Cardiac muscle cell (in vitro differentiated cells and primary cell): ENCODE measurements at regions not wholly inside any gene's neighbourhood (a gene's known extent, or its start where the extent isn't known, plus 50 kb on each side); places are given as distances from the start of the nearest gene placed in this dataset.
"Not testable (repeated sequence)": the region's sequence is repeated elsewhere in the genome, so short reads cannot be mapped to it uniquely, and the experiment has no call there.

Experiments used
- DNase-seq, 2 donors: peaks; one replicate each; pipeline versions ENCODE4 v3.0.0 to v3.0.0-alpha.2; 2010 to 2017; ENCODE audit warnings: low read depth in 1 of 2, low spot score in 1 of 2
- H3K27ac ChIP-seq: fragments of 200-600 bp; sonication (generic); 2 replicates; pipeline ENCODE4 v1.5.1; 2016
- H3K27me3 ChIP-seq: fragments of 200-600 bp; sonication (generic); 2 replicates; pipeline ENCODE4 v1.6.0; 2016; ENCODE audit warnings: control low read depth
- H3K36me3 ChIP-seq: fragments of 200-600 bp; sonication (generic); 2 replicates; pipeline ENCODE4 v1.5.1; 2016; ENCODE audit warnings: control low read depth
- H3K4me1 ChIP-seq: fragments of 200-600 bp; sonication (generic); 2 replicates; pipeline ENCODE4 v1.8.1; 2017; ENCODE audit warnings: low read depth, mild to moderate bottlenecking, mixed run types
- H3K4me3 ChIP-seq: fragments of 200-600 bp; sonication (generic); 2 replicates; pipeline ENCODE4 v1.5.1; 2016; ENCODE audit warnings: mild to moderate bottlenecking
- H3K9me3 ChIP-seq: fragments of 200-600 bp; sonication (generic); 2 replicates; pipeline ENCODE4 v1.5.1; 2017; ENCODE audit warnings: low read depth, mild to moderate bottlenecking, control low read depth
- TF ChIP-seq, protein P1 (sequence below): IDR thresholded peaks from 2 replicates; pipeline ENCODE4 v1.5.1; 2012; ENCODE audit warnings: low read depth, mild to moderate bottlenecking, low read length

DNA sequence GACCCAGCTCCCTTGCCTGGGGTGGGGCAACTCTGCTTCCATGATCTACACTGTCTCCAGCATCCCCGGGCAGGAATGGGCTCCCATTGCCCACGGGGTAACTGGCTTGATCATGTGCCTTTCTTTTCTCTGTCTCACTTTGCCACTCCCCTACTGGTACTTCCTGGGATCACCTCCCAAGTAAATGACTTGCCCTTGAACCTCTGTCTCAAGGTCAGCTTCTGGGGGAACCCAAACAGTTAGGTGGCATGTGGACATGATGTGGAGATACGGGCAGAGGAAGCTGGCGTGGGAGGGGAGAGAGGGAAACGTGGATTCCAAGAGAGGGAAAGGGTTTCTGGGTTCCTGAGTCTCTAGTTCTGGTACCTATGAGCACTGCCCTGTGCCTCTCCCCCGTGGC is 63.8 kb upstream of the RALY start:
- no peaks in the 10 kb centered on the region for H3K9me3 ChIP-seq
- no peak overlapping the region for H3K4me3 ChIP-seq
- TF ChIP-seq, protein P1, sequence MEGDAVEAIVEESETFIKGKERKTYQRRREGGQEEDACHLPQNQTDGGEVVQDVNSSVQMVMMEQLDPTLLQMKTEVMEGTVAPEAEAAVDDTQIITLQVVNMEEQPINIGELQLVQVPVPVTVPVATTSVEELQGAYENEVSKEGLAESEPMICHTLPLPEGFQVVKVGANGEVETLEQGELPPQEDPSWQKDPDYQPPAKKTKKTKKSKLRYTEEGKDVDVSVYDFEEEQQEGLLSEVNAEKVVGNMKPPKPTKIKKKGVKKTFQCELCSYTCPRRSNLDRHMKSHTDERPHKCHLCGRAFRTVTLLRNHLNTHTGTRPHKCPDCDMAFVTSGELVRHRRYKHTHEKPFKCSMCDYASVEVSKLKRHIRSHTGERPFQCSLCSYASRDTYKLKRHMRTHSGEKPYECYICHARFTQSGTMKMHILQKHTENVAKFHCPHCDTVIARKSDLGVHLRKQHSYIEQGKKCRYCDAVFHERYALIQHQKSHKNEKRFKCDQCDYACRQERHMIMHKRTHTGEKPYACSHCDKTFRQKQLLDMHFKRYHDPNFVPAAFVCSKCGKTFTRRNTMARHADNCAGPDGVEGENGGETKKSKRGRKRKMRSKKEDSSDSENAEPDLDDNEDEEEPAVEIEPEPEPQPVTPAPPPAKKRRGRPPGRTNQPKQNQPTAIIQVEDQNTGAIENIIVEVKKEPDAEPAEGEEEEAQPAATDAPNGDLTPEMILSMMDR: no peak
- H3K4me1 ChIP-seq: no peaks in the 10 kb centered on the region
- no peaks in the 10 kb centered on the region for H3K36me3 ChIP-seq
- DNase-seq: no peak
- no peaks in the 10 kb centered on the region for H3K27me3 ChIP-seq
- H3K27ac ChIP-seq: no peak overlapping the region

DNA sequence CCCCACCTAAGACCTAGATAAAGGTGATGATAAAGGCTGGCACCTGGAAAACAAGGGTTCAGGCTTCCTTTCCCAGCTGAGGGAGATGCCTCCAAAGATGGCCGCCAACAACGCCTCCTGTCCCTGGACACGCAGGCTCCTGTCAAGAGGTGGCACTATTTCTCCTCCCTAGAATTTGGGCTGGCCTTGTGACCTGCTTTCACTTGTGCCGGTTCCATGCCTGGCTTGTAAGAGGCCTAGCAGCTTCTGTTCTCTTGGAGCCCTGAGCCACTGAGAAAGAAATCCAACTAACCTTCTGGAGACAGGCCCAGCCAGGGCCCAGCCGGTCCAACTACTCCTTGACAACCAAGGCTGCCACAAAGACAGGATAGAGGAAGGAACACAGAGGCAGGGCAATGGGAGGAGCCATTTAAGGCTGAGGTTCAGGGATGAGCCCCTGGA is 60.2 kb upstream of the RALY start:
- peak; percentile 69 to 81 for DNase-seq

DNA sequence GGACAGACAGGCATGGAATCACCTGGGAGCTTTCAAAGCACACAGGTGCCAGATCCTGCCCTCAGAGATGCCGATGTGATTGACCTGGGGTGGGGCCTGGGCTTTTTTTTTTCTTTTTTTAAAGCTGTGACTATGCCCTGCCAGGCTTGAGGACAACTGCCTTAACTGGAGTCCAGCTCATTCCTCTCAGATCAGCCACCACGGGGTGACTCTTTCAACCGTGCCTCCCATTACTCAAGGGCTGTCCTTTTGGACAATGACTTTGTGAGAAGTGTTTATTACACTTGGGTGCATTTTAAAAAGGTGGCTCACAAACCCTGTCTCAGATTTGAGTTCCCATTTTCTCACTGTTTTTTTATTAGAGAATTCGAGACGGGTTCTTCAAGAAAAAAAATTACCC is 57.1 kb upstream of the RALY start:
- TF ChIP-seq, protein P1: no peak
- Histone ChIP-seq H3K4me1 (no peaks in the 10 kb centered on the region), H3K27me3 (no peaks in the 10 kb centered on the region), H3K36me3 (no peaks in the 10 kb centered on the region), H3K4me3 (no peak overlapping the region), H3K27ac (no peak overlapping the region), H3K9me3 (no peaks in the 10 kb centered on the region)
- DNase-seq: no peak

More for the DNA sequence above, 60.2 kb upstream of the RALY start:
- Histone ChIP-seq H3K4me1 (no peaks in the 10 kb centered on the region), H3K4me3 (no peak overlapping the region), H3K36me3 (no peaks in the 10 kb centered on the region), H3K27ac (no peak overlapping the region), H3K27me3 (no peaks in the 10 kb centered on the region), H3K9me3 (no peaks in the 10 kb centered on the region)
- TF ChIP-seq, protein P1: peak; percentile 56

DNA sequence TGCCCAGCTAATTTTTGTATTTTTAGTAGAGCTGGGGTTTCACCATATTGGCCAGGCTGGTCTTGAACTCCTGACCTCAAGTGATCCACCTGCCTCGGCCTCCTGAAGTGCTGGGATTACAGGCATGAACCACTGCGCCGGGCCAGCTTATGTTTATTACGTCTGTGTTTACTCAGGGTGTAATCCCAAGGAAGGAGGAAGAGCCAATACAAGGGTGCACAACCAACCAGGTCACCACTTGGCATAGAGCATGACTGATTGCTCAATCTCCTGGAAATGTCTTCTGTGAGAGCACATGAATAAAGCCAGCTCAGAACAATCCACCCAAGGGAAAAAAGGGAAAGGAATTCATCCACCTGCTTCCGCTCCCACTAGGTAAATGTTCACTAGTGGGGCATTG is 54.7 kb upstream of the RALY start:
- not testable (repeated sequence) for H3K36me3 ChIP-seq, H3K27me3 ChIP-seq, H3K4me1 ChIP-seq, H3K4me3 ChIP-seq, H3K27ac ChIP-seq, H3K9me3 ChIP-seq
- peak in 1 of 2 donors; percentile 59 for DNase-seq

DNA sequence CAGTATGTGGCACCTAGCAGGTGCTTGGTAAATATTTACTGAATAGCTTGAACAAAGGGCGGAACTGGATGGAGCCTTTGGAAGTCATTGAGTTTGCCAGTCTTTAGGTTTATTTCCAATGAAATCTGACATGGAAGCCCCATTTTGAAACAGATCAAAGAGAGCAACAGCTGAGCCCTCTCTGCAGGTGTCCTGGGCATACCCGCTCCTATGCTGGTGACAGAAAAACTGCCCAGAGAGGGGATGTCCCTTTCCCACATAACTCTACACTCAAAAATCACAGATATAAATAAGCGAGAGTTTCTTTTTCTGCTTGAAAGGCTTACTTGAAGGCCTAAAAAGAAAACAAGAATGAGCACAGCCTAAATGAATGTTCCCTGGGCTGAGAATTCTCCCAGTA is 53.0 kb upstream of the RALY start:
- H3K27me3 ChIP-seq: no peaks in the 10 kb centered on the region
- TF ChIP-seq, protein P1: no peak
- no peaks in the 10 kb centered on the region for H3K4me1 ChIP-seq
- H3K4me3 ChIP-seq: no peak overlapping the region
- DNase-seq: no peak
- H3K36me3 ChIP-seq: no peaks in the 10 kb centered on the region
- no peak overlapping the region for H3K27ac ChIP-seq
- no peaks in the 10 kb centered on the region for H3K9me3 ChIP-seq
